OCI-LY7 (cell line): ENCODE measurements at regions not wholly inside any gene's neighbourhood (a gene's known extent, or its start where the extent isn't known, plus 50 kb on each side); places are given as distances from the start of the nearest gene placed in this dataset.

Experiments
- BruUV-seq: library from RNA; stranded (reverse); fragments of 400-500 nt; replicated peaks from 2 replicates; lab custom pipeline; 2021; lab: Mats Ljungman, UMichigan
- CTCF ChIA-PET: fragments of 300-600 bp; sonication (Branson Sonifier 250); formaldehyde crosslinking; loops from one replicate; lab custom pipeline; 2022; ENCODE audit warnings: antibody characterized with exemption; ENCODE audit not compliant: unreplicated experiment; lab: Charles Lee
- POLR2A ChIA-PET: fragments of 300-600 bp; sonication (Branson Sonifier 250); formaldehyde crosslinking; loops from one replicate; lab custom pipeline; 2022; ENCODE audit warnings: antibody characterized with exemption; lab: Charles Lee
- DNase-seq: peaks from one replicate; pipeline ENCODE4 v3.0.0-alpha.2; 2015; ENCODE audit warnings: low spot score
- H2AFZ ChIP-seq: fragments of 200-600 bp; sonication (generic), shearing (Covaris generic); 2 replicates; pipeline ENCODE4 v1.6.1; 2014; ENCODE audit warnings: mild to moderate bottlenecking, antibody characterized with exemption, low read length, moderate library complexity
- H3K27ac ChIP-seq: fragments of 200-600 bp; sonication (generic); 2 replicates; pipeline ENCODE4 v1.5.1; 2014; ENCODE audit warnings: mixed run types, low read depth, mild to moderate bottlenecking, moderate library complexity, low read length, inconsistent platforms; ENCODE audit not compliant: poor library complexity, severe bottlenecking
- H3K36me3 ChIP-seq: fragments of 200-600 bp; sonication (generic); 2 replicates; pipeline ENCODE4 v1.6.1; 2014; ENCODE audit warnings: mild to moderate bottlenecking, antibody characterized with exemption, low read length, moderate library complexity, mixed read lengths; ENCODE audit not compliant: insufficient read depth
- H3K4me1 ChIP-seq: fragments of 200-600 bp; sonication (generic); 2 replicates; pipeline ENCODE4 v1.5.1; 2014; ENCODE audit warnings: mild to moderate bottlenecking, low read length; ENCODE audit not compliant: insufficient read depth, poor library complexity, severe bottlenecking
- H3K4me2 ChIP-seq: fragments of 200-600 bp; sonication (generic); 2 replicates; pipeline ENCODE4 v1.6.1; 2014; ENCODE audit warnings: mild to moderate bottlenecking, low read length
- H3K4me3 ChIP-seq: fragments of 200-600 bp; sonication (generic); 2 replicates; pipeline ENCODE4 v1.5.1; 2014; ENCODE audit warnings: mild to moderate bottlenecking, low read depth, low read length; ENCODE audit not compliant: poor library complexity, severe bottlenecking
- H3K79me2 ChIP-seq: fragments of 200-600 bp; sonication (generic); 2 replicates; pipeline ENCODE4 v1.6.1; 2016; ENCODE audit warnings: low read depth, mild to moderate bottlenecking, low read length, moderate library complexity, mixed read lengths; ENCODE audit not compliant: insufficient read depth
- H3K9me2 ChIP-seq: fragments of 200-600 bp; sonication (generic); 2 replicates; pipeline ENCODE4 v1.6.1; 2016; ENCODE audit warnings: mild to moderate bottlenecking, low read length, mixed read lengths; ENCODE audit not compliant: insufficient read depth
- H3K9me3 ChIP-seq: fragments of 200-600 bp; sonication (generic); 2 replicates; pipeline ENCODE4 v1.6.1; 2014; ENCODE audit warnings: mild to moderate bottlenecking, mixed run types, low read length, mixed read lengths
- H4K20me1 ChIP-seq: fragments of 200-600 bp; sonication (generic); 2 replicates; pipeline ENCODE4 v1.6.1; 2014; ENCODE audit warnings: mild to moderate bottlenecking, antibody characterized with exemption, low read length, moderate library complexity, mixed read lengths; ENCODE audit not compliant: insufficient read depth
- CTCF ChIP-seq: fragments of 200-600 bp; sonication (generic); conservative IDR thresholded peaks from 2 replicates; pipeline ENCODE4 v1.5.1; 2014; ENCODE audit warnings: mild to moderate bottlenecking, antibody characterized with exemption, low read length, moderate library complexity, mixed read lengths
- EZH2phosphoT487 ChIP-seq: fragments of 200-600 bp; sonication (generic); IDR thresholded peaks from 2 replicates; pipeline ENCODE4 v1.6.1; 2018; ENCODE audit warnings: low read depth, borderline replicate concordance, mild to moderate bottlenecking, mixed run types, antibody characterized with exemption, low read length, moderate library complexity, mixed read lengths
- intact Hi-C: fragments of 100-400 bp; cut with micrococcal nuclease; formaldehyde crosslinking; loops from one replicate; pipeline ENCODE4 v1.10.0; 2022; ENCODE audit not compliant: unreplicated experiment

GRCh38 chr6:141041596-141042087 lies 1091.1 kb upstream of the GJE1 start:
- H3K4me2 ChIP-seq, result no peak overlapping the region
- no peak for DNase-seq
- no peak overlapping the region for H2AFZ ChIP-seq
- H3K79me2 ChIP-seq, result no peaks in the 10 kb centered on the region
- no peaks in the 10 kb centered on the region for H3K9me3 ChIP-seq
- ChIA-PET POLR2A (interaction anchor here (0.6 kb wide), 1 partner anchor 314 kb away, joined by 3 read pairs; no protein-coding TSS in a partner anchor), CTCF (no interaction called here)
- BruUV-seq, result no TSS peak
- intact Hi-C loops, result no loop called here
- no peaks in the 10 kb centered on the region for H3K36me3 ChIP-seq
- H3K9me2 ChIP-seq, result no peaks in the 10 kb centered on the region
- H3K4me1 ChIP-seq, result no peaks in the 10 kb centered on the region
- H4K20me1 ChIP-seq, result no peaks in the 10 kb centered on the region
- no peak for TF ChIP-seq EZH2phosphoT487
- TF ChIP-seq CTCF, result no peak
- no peak overlapping the region for H3K27ac ChIP-seq
- no peak overlapping the region for H3K4me3 ChIP-seq

GRCh38 chr6:141035312-141036200 lies 1097.2 kb upstream of the GJE1 start:
- TF ChIP-seq CTCF, result no peak
- no peak for TF ChIP-seq EZH2phosphoT487
- Histone ChIP-seq H3K4me2 (no peak overlapping the region), H3K9me3 (no peaks in the 10 kb centered on the region), H3K27ac (no peak overlapping the region), H4K20me1 (no peaks in the 10 kb centered on the region), H3K9me2 (no peaks in the 10 kb centered on the region), H3K36me3 (no peaks in the 10 kb centered on the region), H3K79me2 (no peaks in the 10 kb centered on the region), H2AFZ (no peak overlapping the region), H3K4me1 (no peaks in the 10 kb centered on the region), H3K4me3 (no peak overlapping the region)
- no peak for DNase-seq
- no TSS peak for BruUV-seq
- intact Hi-C loops, result no loop called here
- POLR2A ChIA-PET, result interaction anchor here (1.2 kb wide), 1 partner anchor 11 kb away, joined by 3 read pairs; no protein-coding TSS in a partner anchor
- CTCF ChIA-PET, result no interaction called here

GRCh38 chr6:141033101-141033500 lies 1099.6 kb upstream of the GJE1 start:
- TF ChIP-seq CTCF (no peak), EZH2phosphoT487 (no peak)
- intact Hi-C loops, result no loop called here
- CTCF ChIA-PET, result no interaction called here
- no peaks in the 10 kb centered on the region for H3K4me1 ChIP-seq
- H3K4me2 ChIP-seq, result no peak overlapping the region
- no peaks in the 10 kb centered on the region for H3K9me3 ChIP-seq
- no TSS peak for BruUV-seq
- H3K27ac ChIP-seq, result no peak overlapping the region
- no peaks in the 10 kb centered on the region for H3K9me2 ChIP-seq
- no peak for DNase-seq
- no peaks in the 10 kb centered on the region for H3K36me3 ChIP-seq
- no peaks in the 10 kb centered on the region for H3K79me2 ChIP-seq
- H2AFZ ChIP-seq, result no peak overlapping the region
- POLR2A ChIA-PET, result interaction anchor here (0.8 kb wide), 1 partner anchor 14 kb away, joined by 3 read pairs; no protein-coding TSS in a partner anchor
- no peak overlapping the region for H3K4me3 ChIP-seq
- no peaks in the 10 kb centered on the region for H4K20me1 ChIP-seq
